NCI-H1092 treated with DMSO at 0.1 percent for 48 hours (cell line): ENCODE measurements at regions not wholly inside any gene's neighbourhood (a gene's known extent, or its start where the extent isn't known, plus 50 kb on each side); places are given as distances from the start of the nearest gene placed in this dataset.

ENCODE experiments used
- DNase-seq: peaks from one replicate; lab custom pipeline; 2025; lab: John Stamatoyannopoulos, UW

DNA sequence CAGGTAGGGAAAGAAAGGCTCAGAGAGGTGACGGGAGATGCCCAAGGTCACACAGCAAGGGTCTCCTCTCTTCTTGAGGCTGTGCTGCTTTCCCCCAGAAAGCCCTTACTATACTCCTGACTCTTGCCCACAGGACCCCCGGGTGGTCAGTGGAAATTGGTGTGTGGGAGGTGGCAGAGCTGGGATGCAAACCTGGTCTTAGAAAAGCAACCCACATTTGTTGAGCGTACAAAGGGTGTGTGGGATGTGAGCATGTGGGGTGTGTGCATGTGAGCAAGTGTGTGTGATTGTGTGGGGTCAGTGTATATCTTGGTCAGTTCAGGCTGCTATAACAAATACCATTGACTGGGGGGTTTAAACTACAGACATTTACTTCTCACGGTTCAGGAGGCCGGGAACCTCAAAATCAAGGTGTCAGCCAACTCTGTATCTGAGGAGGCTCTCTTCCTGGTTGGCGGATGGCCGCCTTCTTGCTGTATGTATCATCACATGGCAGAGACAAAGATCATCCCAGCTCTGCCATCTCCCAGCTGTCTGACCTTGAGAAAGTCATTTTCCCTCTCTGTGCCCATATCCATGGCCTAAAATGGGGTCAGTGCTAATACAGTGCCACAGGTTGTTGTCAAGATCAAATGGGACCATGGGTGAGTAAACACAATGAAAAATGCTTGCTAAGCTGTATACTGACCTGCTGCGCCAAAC, 268.5 kb downstream of the PTPRU start:
- no peak for DNase-seq

DNA sequence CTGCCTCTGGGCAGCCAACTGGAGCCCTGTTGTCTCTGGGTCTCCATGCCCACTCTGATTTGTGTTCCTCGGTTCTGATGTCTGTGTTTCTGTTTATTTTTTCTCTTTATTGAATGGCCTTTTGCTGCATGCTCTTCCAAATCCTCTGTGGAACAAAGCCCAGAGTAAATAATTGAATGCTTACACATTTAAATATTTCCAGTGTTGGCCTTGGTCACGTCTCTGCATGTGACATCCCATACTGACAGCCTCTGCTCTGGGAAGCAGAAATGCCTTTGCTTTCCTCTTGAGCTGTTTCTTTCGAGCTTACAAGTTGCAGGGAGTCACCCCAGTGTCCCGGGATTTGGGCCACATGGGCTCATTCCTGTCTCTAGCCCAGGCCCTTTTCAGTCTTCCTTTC, 267.9 kb downstream of the PTPRU start:
- peak; percentile 51 for DNase-seq

DNA sequence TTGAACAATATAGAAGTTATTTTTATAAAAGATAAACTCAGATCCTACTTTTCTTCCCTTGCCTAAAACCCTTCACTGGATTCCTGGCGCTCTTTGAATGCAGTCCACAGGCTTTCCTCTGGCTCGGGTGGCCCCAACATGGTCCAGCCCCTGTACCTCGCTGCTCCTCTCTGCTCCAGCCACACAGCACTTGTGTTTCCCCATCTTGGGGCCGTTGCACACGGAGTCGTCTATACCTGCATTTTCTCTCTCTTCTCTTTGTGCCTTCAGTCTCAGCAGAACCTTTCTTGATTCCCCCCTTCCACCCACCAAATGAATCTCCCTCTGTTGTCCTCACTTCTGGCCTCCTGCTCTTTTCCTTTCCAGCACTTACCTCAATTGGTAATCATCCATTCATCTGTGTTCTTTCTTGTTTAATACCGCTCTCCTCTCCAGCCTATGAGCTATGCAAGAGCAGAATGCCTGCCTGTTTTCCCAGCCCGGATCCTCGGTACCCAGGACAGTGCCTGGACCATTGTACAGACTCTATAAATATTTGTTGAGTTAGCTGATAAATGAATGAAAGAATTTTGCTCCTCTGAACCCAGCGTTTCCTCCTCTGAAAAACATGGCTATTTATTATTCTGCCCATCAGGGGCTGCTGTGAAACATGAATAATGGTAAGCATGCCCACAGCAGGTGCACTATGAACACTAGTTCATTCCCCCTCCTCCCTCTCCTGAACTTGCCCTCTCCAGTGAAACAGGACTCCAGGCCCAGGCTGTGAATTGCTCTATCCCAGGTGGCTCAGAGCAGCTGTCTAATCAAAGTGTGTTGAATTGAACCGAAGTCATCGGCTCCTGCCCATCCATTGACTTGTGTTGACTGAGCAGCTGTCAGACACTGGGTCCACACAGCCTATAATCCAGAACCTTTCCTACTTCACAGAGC, 266.9 kb downstream of the PTPRU start:
- DNase-seq: peak; percentile 97

DNA sequence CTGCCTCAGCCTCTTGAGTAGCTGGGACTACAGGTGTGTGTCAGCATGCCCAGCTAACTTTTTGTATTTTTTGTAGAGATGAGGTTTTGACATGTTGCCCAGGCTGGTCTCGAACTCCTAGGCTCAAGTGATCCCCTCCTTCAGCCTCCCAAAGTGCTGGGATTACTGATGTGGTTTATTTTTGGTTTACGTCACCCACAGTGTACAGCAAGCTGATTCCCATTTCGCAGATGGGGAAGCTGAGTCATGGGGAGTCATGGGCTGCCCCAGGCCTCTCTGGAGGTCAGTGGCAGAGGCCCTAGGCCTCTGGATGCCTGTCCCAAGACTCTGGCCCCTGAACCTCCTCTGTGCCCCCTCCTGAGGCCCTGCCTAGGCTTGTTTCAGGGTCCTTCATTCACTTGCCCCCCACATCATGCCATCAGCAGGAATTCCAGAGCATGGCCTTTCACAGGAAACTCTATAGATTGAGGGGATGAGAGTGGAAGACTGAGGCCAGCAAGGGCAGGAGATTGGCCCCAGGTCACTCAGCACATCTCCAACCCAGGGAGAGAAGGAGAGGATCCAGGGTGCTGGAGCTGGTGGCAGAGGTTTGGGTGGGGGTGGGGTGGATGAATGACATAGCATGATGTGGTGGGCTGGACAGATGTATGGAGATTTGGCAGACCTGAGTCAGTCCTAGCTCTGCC, 266.0 kb downstream of the PTPRU start:
- DNase-seq: no peak

DNA sequence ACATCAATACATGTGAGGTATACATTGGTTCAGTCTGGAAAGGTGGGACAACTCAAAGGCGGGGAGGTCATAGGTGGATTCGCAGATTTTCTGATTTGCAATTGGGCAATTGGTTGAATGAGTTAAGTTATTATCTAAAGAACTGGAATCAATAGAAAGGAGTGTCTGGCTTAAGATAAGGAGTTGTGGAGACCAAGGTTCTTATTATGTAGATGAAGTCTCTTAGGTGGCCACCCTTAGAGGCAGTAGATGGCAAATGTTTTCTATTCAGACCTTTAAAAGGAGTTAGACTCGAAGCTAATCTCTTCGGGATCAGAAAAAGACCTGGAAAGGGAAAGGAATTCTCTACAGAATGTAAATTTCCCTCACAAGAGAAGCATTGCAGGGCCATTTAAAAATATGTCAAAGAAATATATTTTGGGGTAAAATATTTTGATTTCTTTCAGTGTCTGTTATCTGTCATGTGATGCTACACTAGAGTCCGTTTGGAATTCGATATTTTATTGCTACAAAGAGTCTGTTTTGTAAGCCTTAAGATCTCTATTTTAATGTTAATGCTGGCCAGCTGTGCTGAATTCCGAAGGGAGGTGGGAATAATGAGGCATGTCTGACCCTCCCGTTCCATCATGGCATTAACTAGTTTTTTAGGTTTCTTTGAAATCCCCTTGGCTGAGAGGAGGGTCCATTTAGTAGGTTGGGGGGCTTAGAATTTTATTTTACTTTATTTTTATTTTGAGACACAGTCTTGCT, 265.1 kb downstream of the PTPRU start:
- no peak for DNase-seq

DNA sequence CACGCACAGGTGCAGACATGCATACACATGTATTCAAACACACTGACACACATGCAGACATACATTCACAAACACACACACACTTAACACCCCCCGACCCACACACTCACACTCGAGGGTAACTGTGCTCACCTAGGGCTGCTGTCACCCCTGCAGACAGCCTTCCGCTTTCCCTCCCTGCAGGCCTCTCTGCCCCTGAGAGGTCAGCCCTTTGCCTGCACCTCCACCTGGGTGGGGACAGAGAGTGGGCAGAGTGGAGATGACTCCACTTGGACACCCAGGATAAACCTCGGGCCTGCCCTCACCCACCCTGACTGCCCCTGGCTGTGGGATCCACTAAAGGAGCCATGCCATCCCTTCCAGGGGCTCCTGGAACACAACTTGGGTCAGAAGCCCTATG, 264.3 kb downstream of the PTPRU start:
- DNase-seq: no peak

DNA sequence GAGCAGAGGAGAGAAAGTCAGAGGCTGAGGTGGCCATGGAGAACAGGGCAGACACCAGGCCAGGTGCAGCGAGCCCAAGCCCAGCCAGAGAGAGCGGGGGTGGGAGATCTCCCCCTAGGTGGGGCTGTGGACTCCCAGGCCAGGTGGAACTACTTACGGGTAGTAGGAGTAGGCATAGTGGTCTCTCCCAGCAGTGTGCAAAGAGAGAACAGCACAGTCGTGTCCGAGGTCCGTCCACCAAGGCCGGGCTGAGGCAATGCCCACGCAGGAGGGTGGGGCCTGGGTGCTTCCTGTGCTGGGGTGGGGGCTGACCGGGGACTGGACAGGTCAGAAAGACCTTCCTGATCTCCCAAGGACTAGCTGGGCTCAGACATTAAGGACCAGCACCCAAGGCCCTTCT, 263.7 kb downstream of the PTPRU start:
- DNase-seq: no peak

DNA sequence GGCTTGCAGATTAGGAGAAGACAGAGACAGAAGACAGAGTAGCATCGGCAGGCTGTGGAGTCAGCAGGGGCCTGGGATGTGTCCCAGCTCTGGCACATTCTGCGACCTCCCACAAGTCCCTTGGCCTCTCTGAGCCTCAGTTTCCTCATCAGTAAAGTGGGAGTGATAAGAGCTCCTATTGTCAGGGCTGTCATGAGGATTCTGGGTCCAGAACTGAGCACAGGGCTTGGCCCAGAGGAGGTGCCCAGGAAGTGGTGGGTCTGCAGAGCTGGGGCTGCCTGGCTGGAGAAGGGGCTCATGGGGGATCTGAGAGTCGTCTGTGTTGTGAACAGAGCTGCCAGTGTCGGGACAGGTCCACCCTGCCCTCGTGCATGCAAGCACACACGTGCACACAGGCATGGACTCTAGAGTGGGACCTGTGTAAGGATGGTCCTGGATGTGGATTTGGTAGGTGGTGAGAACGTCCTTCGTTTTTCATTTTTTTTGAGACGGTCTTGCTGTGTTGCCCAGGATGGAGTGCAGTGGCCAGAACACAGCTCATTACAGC, 262.9 kb downstream of the PTPRU start:
- no peak for DNase-seq

DNA sequence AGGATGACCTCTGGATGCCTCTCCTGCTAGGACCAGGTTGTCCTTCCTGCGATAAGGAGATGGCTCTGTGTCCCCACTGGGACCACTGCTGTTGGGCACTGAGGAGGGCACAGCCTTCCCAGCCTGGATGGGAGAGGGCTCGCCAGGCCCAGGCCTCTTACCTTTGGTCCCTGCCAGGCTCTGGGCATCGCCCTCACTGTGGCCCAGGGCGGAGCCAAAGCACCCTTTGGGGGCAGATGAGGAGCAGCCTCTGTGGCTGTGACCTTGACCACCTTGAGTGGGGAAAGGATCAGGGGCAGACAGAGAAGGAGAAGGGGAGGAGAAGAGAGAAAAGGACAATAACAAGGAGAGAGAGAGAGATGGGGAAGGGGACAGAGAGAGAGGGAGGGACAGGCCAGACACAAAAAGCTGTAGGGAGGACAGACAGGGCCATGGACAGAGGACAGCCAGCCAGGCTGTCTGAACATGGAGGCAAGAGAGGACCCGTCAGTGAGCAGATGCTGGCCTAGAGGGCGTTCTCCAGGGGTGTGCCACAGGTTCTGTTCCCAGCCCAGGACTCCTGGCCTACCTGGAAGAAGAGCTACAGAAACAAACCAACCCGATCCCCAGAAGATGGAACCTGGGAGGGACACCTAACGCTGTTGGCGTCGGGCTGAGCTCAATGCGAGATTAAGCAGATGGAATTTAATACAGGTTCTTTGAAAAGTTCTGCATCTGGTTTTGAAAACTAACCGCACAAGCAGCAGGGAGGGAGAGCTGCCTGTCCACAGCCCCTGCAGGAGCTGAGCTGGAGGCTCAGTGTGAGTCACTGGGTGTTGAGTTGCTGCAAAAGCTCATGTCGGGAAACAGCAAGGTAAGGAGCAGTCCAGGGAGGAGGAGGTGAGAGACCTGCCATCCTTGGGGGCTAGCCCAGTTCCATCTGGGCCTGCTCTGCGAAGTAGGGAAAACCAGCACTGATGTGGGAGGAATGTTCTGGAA, 262.1 kb downstream of the PTPRU start:
- DNase-seq: no peak

DNA sequence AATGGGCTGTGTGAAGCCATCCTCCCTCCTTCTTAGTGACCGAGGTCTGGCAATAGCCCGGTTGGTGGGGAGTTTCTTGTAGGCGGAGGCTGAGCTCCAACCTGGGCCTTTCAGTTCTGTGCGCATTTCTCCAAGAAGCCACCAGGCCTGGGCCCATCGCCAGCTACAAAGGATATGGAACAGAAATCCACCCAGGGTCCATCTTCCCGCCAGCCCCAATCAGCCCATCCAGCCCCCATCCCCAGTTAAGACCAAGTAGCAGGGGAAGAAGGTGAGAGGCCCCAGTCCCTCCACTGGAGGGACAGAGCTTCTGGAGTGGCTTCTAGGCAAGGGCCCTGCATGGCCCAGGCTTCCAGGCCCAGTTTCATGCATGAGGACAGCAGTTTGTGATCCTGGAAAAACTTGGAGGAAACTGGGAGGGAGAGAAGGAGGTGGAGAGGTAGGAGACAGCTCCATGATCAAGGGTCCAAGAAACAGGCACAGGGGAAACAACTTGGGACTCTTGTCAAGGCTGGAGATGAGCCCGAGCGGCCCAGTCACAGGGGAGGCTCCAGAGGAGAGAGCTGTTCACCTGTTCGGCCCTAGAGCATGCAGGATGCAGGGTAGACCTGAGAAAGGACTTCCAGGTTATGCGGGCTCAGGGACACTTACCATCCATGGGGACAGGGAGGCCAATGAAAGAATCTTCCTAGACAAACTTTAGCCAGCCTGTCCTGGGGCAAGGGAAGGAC, 261.2 kb downstream of the PTPRU start:
- DNase-seq: no peak

DNA sequence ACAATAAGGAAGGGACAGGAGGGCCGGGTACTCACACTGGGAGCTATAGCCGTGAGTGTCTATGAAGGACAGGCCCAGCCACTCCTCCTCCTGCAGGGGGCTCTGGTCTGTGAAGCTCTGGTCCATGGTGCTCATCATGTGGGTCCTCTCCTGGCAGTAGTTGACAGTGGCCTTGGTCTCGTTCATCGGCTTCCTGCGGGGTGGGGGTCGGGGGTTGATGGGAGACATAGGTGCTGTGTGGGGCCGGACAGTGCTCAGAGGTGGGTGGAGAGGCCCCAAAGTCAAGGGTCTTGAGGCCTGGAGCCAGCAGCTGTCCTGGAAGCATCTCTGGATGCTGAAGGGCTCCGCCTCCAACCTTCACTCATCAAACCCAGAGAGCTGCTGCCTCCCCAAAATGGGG, 260.4 kb downstream of the PTPRU start:
- DNase-seq: no peak

DNA sequence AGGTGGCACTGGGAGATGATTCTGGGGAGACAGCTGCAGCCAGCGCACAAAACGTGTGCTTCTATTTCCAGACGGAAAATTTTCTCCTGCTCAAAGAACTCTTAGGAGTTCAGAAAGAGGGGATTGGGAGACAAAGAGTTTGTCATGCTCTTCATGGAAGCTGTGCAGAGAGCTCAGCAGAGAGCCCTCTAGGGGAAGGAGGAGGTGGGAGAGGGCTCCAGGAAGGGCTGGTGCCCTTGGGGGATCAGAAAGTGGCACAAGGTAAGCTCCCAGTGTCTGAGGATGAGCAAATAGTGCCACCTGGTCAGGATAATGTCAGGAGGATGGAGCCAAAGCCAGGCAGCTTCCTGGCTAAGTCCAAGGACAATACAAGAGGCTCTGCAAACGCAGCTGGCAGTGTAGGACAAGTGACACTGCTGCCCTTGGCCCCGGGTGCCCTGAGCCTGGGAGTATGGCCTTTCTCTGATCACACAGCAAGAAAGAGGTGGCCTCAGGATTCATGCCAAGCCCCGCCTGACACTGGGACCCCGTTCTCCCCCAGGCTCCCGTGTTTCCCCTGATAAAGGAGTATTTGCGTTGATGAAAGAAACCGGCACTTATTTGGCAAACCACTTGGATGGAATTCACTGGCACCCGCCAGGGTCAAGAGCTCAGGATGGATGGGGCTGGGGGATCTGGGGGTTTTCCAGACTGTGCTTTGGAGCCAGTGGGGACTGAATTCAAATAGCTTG, 254.0 kb downstream of the PTPRU start:
- peak; percentile 86 for DNase-seq

DNA sequence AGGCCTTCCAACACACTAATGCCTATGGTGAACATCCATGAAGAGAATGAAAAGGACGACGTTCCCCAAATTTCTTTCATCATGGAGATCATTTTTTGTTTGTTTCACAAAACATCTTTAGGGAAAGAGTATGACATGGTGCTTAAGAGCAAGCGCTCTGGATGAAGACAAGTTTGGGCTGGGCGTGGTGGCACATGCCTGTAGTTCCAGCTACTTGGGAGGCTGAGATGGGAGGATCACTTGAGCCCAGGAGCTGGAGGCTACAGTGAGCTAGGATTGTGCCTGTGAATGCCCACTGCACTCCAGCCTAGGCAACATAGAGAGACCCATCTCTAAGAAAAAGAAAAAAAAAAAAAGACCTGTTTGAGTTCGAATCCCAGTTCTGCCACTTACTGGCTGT, 253.1 kb downstream of the PTPRU start:
- no peak for DNase-seq

DNA sequence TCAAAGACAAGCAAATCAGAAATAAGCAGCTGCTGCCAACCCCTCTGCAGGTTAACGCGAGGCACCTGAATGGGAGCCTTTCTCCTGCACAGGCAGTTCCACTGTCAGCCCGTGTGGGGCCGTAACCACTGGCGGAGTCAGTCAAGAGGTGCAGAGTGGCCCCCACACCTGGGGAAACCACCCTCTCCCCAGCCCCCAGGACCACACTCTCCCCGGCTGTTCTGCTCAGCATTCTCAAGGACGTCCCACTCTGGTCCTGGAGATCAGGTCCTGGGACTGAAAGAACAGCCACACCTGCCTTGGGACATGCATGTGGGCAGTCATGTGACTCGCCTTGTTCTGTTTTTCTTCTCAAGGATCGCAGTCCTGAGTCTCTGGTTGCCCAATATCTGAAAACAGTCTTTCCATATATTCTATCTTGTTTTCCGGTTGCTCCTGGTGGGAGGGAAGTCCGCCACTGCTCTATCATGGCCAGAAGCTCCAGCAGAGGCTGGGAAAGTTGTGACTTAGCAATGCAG, 252.5 kb downstream of the PTPRU start:
- no peak for DNase-seq

DNA sequence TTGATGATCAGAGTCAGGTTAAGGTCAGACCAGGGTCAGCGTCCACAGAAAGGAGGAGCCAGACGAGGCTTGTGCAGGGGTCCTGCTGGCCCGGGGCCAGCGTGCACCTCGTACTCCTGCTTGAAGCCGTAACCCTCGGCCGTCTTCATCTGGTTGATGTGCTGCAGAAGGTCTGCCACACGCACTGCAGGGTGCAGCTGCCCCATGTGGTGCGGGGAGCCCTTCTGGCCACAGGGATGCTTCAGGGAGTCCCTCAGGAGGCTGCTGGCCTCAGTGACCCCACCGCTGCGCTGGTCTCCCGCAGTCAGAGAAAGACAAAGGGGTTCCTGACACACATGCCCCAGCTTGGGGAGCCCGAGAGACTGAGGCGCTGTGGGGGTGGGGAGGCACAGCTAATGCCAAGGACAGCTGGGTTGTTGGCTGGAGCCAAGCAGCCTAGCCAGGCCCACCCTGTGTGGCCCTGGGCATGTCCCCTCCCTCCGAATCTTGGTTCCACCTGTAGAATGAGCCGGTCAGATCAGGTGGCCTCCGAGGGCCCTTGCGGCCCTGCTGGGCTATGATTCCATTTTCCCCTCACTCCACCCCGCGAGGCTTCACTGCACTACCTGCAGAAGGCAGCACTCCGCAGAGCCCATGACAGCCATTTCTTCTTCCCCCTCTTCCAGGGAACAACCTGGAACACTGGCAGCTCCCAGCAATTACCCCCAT, 251.9 kb downstream of the PTPRU start:
- DNase-seq: no peak

DNA sequence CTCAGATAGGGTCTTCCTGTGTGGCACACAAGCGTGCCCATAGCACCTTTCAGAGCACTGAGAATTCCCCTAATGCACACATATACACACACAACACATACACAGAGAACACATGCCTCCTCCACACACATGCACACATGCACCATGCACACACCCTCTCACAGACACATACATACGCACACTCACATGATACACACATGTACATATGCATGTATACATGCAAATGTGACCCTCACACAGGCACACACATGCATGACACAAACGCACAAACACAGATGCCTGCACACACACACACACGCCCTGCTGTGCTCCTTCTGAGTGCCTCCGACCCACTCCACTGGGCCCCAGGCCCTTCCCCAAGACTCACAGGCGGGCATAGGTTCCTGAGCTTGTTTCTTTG, 251.0 kb downstream of the PTPRU start:
- DNase-seq: no peak

DNA sequence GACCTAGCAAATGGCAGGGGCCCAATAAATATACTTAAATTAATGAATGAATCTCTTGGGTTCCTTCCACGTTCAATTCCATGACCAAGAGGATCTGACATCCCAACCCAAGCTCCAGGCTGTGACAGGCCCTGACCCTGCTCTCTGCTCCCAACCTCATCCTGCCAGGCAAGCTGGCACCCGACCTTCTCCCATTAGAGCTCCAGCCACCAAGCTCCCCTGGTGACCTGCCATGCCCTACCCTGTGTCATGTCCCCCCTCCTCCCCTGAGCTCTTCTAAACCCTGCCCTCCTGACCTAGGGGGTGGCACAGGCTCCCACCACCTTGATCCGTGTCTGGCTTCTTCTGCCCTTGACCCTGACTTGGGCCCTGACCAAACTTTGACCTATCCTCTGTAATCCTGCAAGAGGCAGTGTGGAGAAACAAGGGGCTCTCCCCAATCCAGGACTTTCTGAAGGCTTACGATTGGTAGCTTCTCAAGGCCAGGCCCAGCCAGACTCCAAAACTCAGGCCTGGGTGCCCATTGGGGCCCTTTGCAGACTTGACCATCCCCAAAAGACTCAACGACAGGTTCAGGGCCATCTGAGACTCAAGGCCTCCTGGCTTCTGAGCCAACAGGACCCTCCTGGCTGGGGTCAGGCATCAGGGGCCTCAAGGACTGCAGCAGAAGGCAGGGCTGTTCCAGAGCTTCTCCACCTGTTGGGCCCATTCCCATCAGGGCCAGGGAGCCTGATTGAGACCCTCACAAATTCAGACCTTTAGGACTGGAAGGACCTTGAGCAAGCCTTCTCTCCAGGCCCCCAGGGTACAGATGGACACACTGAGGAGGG, 249.0 kb downstream of the PTPRU start:
- DNase-seq: no peak
